ENCODE measurements at regions not wholly inside any gene's neighbourhood (a gene's known extent, or its start where the extent isn't known, plus 50 kb on each side); places are given as distances from the start of the nearest gene placed in this dataset.

DNA sequence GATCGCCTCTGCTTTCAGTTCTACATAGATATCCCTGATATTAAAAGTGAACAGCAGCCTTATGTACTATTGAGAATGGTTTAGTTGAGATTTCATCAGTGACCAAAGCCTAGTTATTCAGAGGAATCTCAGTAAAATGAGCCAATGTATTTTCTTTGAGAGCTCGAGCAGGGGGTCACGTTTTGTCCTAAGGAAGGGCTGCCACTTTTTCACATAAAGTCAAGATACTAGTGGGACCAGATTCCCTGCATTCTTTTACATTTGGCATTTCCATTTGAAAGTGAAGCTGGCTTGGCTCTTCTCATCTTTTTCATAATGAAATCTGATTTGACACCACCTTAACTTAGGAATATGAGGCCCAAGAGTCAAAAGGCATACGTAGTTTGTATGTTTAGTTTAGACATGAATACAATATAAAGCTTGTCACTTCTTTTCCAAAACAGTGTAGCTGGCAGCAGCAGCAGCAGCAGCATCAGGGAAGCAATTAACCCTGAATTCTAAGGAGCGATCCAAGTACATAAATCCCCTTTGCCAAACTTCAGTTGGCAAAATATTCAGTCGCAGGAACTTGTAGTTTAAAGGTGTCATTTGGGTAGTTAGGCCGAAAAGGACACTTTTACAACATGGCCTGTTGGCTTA lies 1752.2 kb upstream of the PCDH20 start:
- no peak for TF ChIP-seq CTCF (conservative IDR thresholded peaks at IDR 0.05)
- no peak overlapping the region for H3K27ac ChIP-seq

DNA sequence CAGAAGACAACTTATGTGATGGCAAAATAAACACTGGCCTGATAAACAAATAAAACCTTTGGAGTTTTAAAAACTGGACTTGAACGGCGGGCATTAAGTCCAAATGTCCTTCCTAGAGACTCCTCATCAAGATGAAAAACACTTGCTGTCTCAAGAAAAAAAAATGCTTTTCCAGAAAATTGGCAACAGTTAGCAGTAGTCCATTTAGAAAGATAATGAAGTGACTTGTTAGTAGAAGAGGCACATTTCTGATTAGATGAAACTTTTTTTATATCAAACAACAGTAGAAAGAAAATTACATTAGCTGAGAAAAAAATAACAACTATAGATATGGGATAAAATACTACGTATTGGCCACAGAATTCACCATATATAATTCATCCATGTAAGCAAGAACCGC lies 1750.7 kb upstream of the PCDH20 start:
- TF ChIP-seq CTCF (conservative IDR thresholded peaks at IDR 0.05), result no peak
- H3K27ac ChIP-seq, result no peak overlapping the region

- H3K27ac ChIP-seq, result no peak overlapping the region
- TF ChIP-seq CTCF (conservative IDR thresholded peaks at IDR 0.05), result no peak
Observed at GRCh38 chr13:63163903-63164302, 1748.3 kb upstream of the PCDH20 start.

- no peak overlapping the region for H3K27ac ChIP-seq
- TF ChIP-seq CTCF (conservative IDR thresholded peaks at IDR 0.05), result no peak
Observed at GRCh38 chr13:63161219-63161618, 1745.6 kb upstream of the PCDH20 start.

GRCh38 chr13:63156816-63157215 lies 1741.2 kb upstream of the PCDH20 start:
- TF ChIP-seq CTCF (conservative IDR thresholded peaks at IDR 0.05), result no peak
- no peak overlapping the region for H3K27ac ChIP-seq

GRCh38 chr13:63149375-63149774 lies 1733.7 kb upstream of the PCDH20 start:
- TF ChIP-seq CTCF (conservative IDR thresholded peaks at IDR 0.05), result no peak
- H3K27ac ChIP-seq, result no peak overlapping the region

- no peak for TF ChIP-seq CTCF (conservative IDR thresholded peaks at IDR 0.05)
Observed at GRCh38 chr13:63139277-63139676, 1723.6 kb upstream of the PCDH20 start.

More at GRCh38 chr13:63139277-63139676, 1723.6 kb upstream of the PCDH20 start:
- H3K27ac ChIP-seq, result no peak overlapping the region
